HepG2 (cell line): ENCODE measurements at regions not wholly inside any gene's neighbourhood (a gene's known extent, or its start where the extent isn't known, plus 50 kb on each side); places are given as distances from the start of the nearest gene placed in this dataset.

Source experiments
- ATAC-seq: fragments of 200-7000 bp; cut with Tn5 transposase; 3 replicates; pipeline ENCODE4 v1.9.1; 2020; ENCODE audit warnings: mild to moderate bottlenecking, moderate library complexity
- BruUV-seq: library from RNA; stranded (reverse); fragments of 400-500 nt; replicated peaks from 2 replicates; lab custom pipeline; 2021; lab: Mats Ljungman, UMichigan
- CTCF ChIA-PET: fragments of 300-600 bp; formaldehyde crosslinking; extraction: SDS; loops from one replicate; lab custom pipeline; 2021; ENCODE audit warnings: low total read pairs, inconsistent platforms, low intra/inter-chr PET ratio; lab: Yijun Ruan, JAX
- POLR2A ChIA-PET: fragments of 350-600 bp; sonication (Branson Sonifier 250); formaldehyde crosslinking; loops from one replicate; lab custom pipeline; 2020; ENCODE audit warnings: antibody characterized with exemption, inconsistent platforms; lab: Yijun Ruan, JAX
- DNase-seq: peaks from one replicate; pipeline ENCODE4 v3.0.0-alpha.2; 2015; ENCODE audit warnings: low spot score
- FAIRE-seq: peaks from 3 replicates; lab custom pipeline; 2011; peaks lifted over from hg19 to GRCh38; lab: Jason Lieb, UNC
- H2AFZ ChIP-seq: one replicate; pipeline ENCODE4 v1.6.1; 2011; ENCODE audit warnings: low read length, inconsistent platforms
- H3K27ac ChIP-seq: fragments of 300-600 bp; 3 replicates; pipeline ENCODE4 v1.8.0; 2011; ENCODE audit warnings: mixed run types, mild to moderate bottlenecking, mixed read lengths, low read length, inconsistent platforms; ENCODE audit not compliant: insufficient read depth; ENCODE audit errors: extremely low read length
- H3K27me3 ChIP-seq, 2 experiments: fragments of 200-600 bp in 1 of 2; 2 replicates in 1 of 2; 3 replicates in 1 of 2; pipeline versions ENCODE4 v1.6.0 to v1.8.0; 2011; ENCODE audit warnings: low read length in 2 of 2, mild to moderate bottlenecking in 2 of 2, moderate library complexity in 2 of 2, inconsistent platforms in 1 of 2; ENCODE audit not compliant: insufficient read depth in 2 of 2, control insufficient read depth in 1 of 2
- H3K36me3 ChIP-seq, 2 experiments: fragments of 200-600 bp in 1 of 2; replicated peaks in 1 of 2; 2 replicates in 1 of 2; 3 replicates in 1 of 2; pipeline versions ENCODE4 v1.5.1 to v1.8.0; 2011; ENCODE audit warnings: low read length in 2 of 2, inconsistent platforms in 1 of 2; ENCODE audit not compliant: insufficient read depth in 2 of 2, control insufficient read depth in 1 of 2
- H3K4me1 ChIP-seq: 2 replicates; pipeline ENCODE4 v1.5.1; 2012; ENCODE audit warnings: low read length, inconsistent platforms; ENCODE audit not compliant: insufficient read depth
- H3K4me2 ChIP-seq: 2 replicates; pipeline ENCODE4 v1.6.0; 2011; ENCODE audit warnings: low read depth, low read length, inconsistent platforms
- H3K4me3 ChIP-seq, 3 experiments: fragments of 200-600 bp in 1 of 3; sonication (generic), shearing (Covaris generic) in 1 of 3; replicated peaks in 1 of 3; 2 replicates each; pipeline ENCODE4 v1.5.1; 2011 to 2016; ENCODE audit warnings: low read length in 3 of 3, inconsistent platforms in 2 of 3, low read depth in 2 of 3, mild to moderate bottlenecking in 2 of 3, control low read depth in 1 of 3, mixed read lengths in 1 of 3; ENCODE audit not compliant: insufficient read depth in 1 of 3
- H3K79me2 ChIP-seq: one replicate; pipeline ENCODE4 v1.6.1; 2011; ENCODE audit warnings: low read length, inconsistent platforms; ENCODE audit not compliant: insufficient read depth
- H3K9ac ChIP-seq: 2 replicates; pipeline ENCODE4 v1.6.0; 2011; ENCODE audit warnings: mild to moderate bottlenecking, low read depth, low read length, inconsistent platforms; ENCODE audit not compliant: insufficient read depth
- H3K9me3 ChIP-seq: 2 replicates; pipeline ENCODE4 v1.5.1; 2012; ENCODE audit warnings: mild to moderate bottlenecking, low read length
- H4K20me1 ChIP-seq: 2 replicates; pipeline ENCODE4 v1.6.0; 2011; ENCODE audit warnings: inconsistent platforms, mild to moderate bottlenecking, low read length, moderate library complexity; ENCODE audit not compliant: insufficient read depth
- BHLHE40 ChIP-seq: IDR thresholded peaks from 2 replicates; pipeline ENCODE4 v1.6.1; 2011; ENCODE audit warnings: low read length, improper control_type of control experiment
- CSRNP2 ChIP-seq: sonication (generic); formaldehyde crosslinking; conservative IDR thresholded peaks from 2 replicates; pipeline ENCODE4 v1.8.0; 2022; ENCODE audit warnings: low read depth, missing genetic modification reagents
- DMTF1 ChIP-seq: sonication (generic); formaldehyde crosslinking; IDR thresholded peaks from 2 replicates; pipeline ENCODE4 v1.4.0; 2020; ENCODE audit warnings: mild to moderate bottlenecking, missing genetic modification reagents
- FLYWCH1 ChIP-seq: sonication (generic); formaldehyde crosslinking; IDR thresholded peaks from 2 replicates; pipeline ENCODE4 v1.8.1; 2023; ENCODE audit warnings: mild to moderate bottlenecking, missing genetic modification reagents
- MED1 ChIP-seq: sonication (generic); formaldehyde crosslinking; IDR thresholded peaks from 2 replicates; pipeline ENCODE4 v1.4.0; 2020; ENCODE audit warnings: missing genetic modification reagents
- SMAD1 ChIP-seq: sonication (generic); formaldehyde crosslinking; IDR thresholded peaks from 2 replicates; pipeline ENCODE4 v1.4.0; 2020; ENCODE audit warnings: missing genetic modification reagents, low read depth, mild to moderate bottlenecking, borderline replicate concordance
- SP140L ChIP-seq: sonication (generic); formaldehyde crosslinking; IDR thresholded peaks from 2 replicates; pipeline ENCODE4 v1.4.0; 2020; ENCODE audit warnings: missing genetic modification reagents, borderline replicate concordance
- SP4 ChIP-seq: sonication (generic); formaldehyde crosslinking; IDR thresholded peaks from 2 replicates; pipeline ENCODE4 v1.8.1; 2023; ENCODE audit warnings: mild to moderate bottlenecking, missing genetic modification reagents
- TMF1 ChIP-seq: sonication (generic); formaldehyde crosslinking; IDR thresholded peaks from 2 replicates; pipeline ENCODE4 v1.8.1; 2022; ENCODE audit warnings: low read depth, missing genetic modification reagents
- ZC3H13 ChIP-seq: sonication (generic); formaldehyde crosslinking; IDR thresholded peaks from 2 replicates; pipeline ENCODE4 v1.8.1; 2023; ENCODE audit warnings: mild to moderate bottlenecking, missing genetic modification reagents, moderate library complexity
- ZFY ChIP-seq: sonication (generic); formaldehyde crosslinking; IDR thresholded peaks from 2 replicates; pipeline ENCODE4 v1.4.0; 2020; ENCODE audit warnings: missing genetic modification reagents
- ZNF501 ChIP-seq: sonication (generic); formaldehyde crosslinking; IDR thresholded peaks from 2 replicates; pipeline ENCODE4 v1.5.1; 2020; ENCODE audit warnings: mild to moderate bottlenecking, moderate library complexity, missing genetic modification reagents
- ZNF512B ChIP-seq: sonication (generic); formaldehyde crosslinking; IDR thresholded peaks from 2 replicates; pipeline ENCODE4 v1.5.1; 2020; ENCODE audit warnings: missing genetic modification reagents, mild to moderate bottlenecking, borderline replicate concordance
- ZSCAN9 ChIP-seq: IDR thresholded peaks from 2 replicates; pipeline ENCODE4 v1.6.1; 2016; ENCODE audit warnings: borderline replicate concordance
- WGBS: methylation state at CpG from one replicate; pipeline ENCODE4 v1.1.6; 2017; ENCODE audit warnings: low lambda C conversion rate; 5-methylcytosine and 5-hydroxymethylcytosine counted together
- in situ Hi-C: cut with HindIII; loops from 2 replicates; pipeline ENCODE4 v1.10.0; 2017; ENCODE audit warnings: low pct_unique_long_range_greater_than_20kb; ENCODE audit not compliant: extremely low pct_ligation_motif_present
- intact Hi-C: fragments of 100-400 bp; cut with micrococcal nuclease; formaldehyde crosslinking; loops from one replicate; pipeline ENCODE4 v1.10.0; 2022; ENCODE audit not compliant: unreplicated experiment

GRCh38 chr3:1696669-1697275 is 401.9 kb upstream of the CNTN4 start:
- DNase-seq (no peak), FAIRE-seq (no peak), ATAC-seq (no peak)
- Histone ChIP-seq H3K36me3 (no peaks in the 10 kb centered on the region), H2AFZ (no peak overlapping the region), H3K27me3 (no peaks in the 10 kb centered on the region; a peak in 1 of 5 replicates), H3K9me3 (peaks cover 80% of the 10 kb centered on the region), H3K27ac (no peak overlapping the region), H3K9ac (no peak overlapping the region), H3K79me2 (no peaks in the 10 kb centered on the region), H3K4me3 (no peak overlapping the region), H3K4me2 (no peak overlapping the region), H3K4me1 (no peaks in the 10 kb centered on the region), H4K20me1 (no peaks in the 10 kb centered on the region)
- BruUV-seq: no TSS peak
- WGBS: under 1% methylated on average over 5 of the region's 5 CpGs
- in situ Hi-C loops (no loop called here), intact Hi-C loops (no loop called here)
- no peak for TF ChIP-seq MED1 (CRISPR knock-in tag)
- no peak for TF ChIP-seq ZC3H13
- TF ChIP-seq ZSCAN9: no peak
- TF ChIP-seq CSRNP2: no peak
- no peak for TF ChIP-seq SMAD1 (CRISPR knock-in tag)
- no peak for TF ChIP-seq FLYWCH1 (CRISPR knock-in tag)
- TF ChIP-seq ZNF512B (CRISPR knock-in tag): no peak
- no peak for TF ChIP-seq BHLHE40
- TF ChIP-seq SP140L (CRISPR knock-in tag): no peak
- no peak for TF ChIP-seq TMF1 (CRISPR knock-in tag)
- no peak for TF ChIP-seq SP4 (CRISPR knock-in tag)
- no peak for TF ChIP-seq ZNF501 (CRISPR knock-in tag)
- TF ChIP-seq DMTF1 (CRISPR knock-in tag): no peak
- no peak for TF ChIP-seq ZFY (CRISPR knock-in tag)
- POLR2A ChIA-PET: no interaction called here
- CTCF ChIA-PET: no interaction called here
